HL-60 (cell line): ENCODE measurements at regions not wholly inside any gene's neighbourhood (a gene's known extent, or its start where the extent isn't known, plus 50 kb on each side); places are given as distances from the start of the nearest gene placed in this dataset.

Source experiments
- CTCF ChIP-seq: IDR thresholded peaks from one replicate; pipeline ENCODE4 v1.5.1; 2011; ENCODE audit warnings: low read length, control low read depth, inconsistent platforms; ENCODE audit not compliant: insufficient read depth
- GABPA ChIP-seq: IDR thresholded peaks from 2 replicates; pipeline ENCODE4 v1.6.1; 2012; ENCODE audit warnings: low read depth
- POLR2AphosphoS5 ChIP-seq: IDR thresholded peaks from 2 replicates; pipeline ENCODE4 v1.6.1; 2012; ENCODE audit warnings: low read depth
- REST ChIP-seq: IDR thresholded peaks from 2 replicates; pipeline ENCODE4 v1.6.1; 2012; ENCODE audit warnings: low read depth; ENCODE audit not compliant: insufficient replicate concordance

GRCh38 chr2:212646698-212647366, 108.2 kb upstream of the ERBB4 start:
- TF ChIP-seq CTCF (no peak), POLR2AphosphoS5 (no peak), GABPA (no peak), REST (no peak)
